ENCODE measurements at regions not wholly inside any gene's neighbourhood (a gene's known extent, or its start where the extent isn't known, plus 50 kb on each side); places are given as distances from the start of the nearest gene placed in this dataset.

GRCh38 chr20:50254466-50255079, 63.9 kb downstream of the CEBPB start:
- Histone ChIP-seq H3K27ac (no peak overlapping the region), H3K4me3 (no peak overlapping the region)

DNA sequence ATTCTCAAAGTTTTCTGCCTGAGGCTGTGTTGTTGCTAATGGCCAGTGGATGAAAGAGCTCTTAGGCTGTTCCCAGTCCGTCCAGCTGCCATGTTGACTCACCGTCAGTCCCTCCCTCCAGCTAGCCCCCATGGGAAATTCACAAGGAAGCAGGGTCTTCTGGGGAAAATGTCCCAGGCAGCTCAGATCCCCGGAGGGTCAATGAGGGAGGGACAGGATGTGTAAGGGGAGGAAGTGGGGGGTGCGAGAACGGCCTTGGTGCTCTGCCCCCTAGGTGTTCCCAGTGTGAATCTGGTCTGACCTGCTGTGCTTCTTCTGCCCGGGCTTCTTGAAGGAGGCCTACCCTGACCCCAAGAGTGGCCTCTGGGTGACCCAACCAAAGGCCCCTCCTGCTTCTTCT, 65.9 kb downstream of the CEBPB start:
- Histone ChIP-seq H3K4me3 (no peak overlapping the region), H3K27ac (no peak overlapping the region)

DNA sequence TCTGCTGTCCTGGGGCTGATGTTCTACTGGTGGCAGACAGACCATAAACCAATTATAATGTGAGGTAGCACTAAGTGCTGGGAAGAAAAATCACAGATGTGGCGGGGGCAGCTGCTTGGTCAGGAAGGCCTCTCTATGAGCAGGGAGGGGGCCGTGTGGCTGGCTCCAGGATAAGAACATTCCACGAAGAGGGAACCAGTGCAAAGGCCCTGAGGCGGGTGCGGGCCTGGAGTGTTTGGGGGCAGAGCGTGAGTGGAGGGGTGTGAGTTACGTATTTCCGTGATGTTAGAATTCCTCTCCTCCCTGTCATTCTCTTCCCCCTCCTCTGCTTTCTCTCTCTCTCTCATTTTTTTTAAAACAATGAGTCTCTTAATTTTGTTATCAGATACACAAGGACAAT, 67.2 kb downstream of the CEBPB start:
- Histone ChIP-seq H3K27ac (peak overlapping the region in 1 of 21 experiments; percentile 17), H3K4me3 (no peak overlapping the region)

DNA sequence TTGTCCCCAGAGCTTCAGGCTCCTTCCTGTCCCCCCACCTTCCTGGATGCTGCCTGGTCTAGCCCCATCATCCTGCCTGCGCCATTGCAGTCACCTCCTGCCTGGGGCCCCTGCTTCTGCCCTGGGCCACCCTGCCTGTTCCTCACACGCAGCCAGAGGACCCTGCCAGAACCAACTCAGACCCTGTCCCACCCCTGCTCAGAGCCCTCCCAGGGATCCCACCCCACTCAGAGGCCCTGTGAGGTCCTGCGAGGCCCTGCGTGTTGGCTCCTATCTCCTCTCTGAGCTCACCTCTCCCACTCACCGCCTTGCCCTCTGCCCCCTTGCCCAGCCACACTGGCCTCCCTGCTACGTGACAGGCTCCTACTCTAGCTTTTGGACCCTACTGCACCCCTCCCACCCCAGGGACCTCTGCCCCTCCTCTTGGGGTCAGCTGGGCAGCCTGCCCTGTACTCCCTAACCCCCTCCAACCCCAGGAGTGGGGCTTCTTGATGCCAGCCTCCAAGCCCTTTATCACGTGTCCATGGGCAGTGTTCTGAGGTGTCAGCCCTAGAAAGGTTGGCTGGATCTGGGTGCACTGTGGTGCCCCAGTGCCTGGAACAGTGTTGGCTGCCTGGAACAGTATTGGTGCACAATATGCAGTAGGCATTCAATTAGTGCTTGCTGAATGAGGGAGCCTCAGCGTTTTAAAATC, 68.3 kb downstream of the CEBPB start:
- Histone ChIP-seq H3K4me3 (no peak overlapping the region), H3K27ac (peak overlapping the region in 8 of 21 experiments; percentile 5 to 74 (median 62))

GRCh38 chr20:50259705-50260478, 69.3 kb downstream of the CEBPB start:
- H3K4me3 ChIP-seq, result no peak overlapping the region
- H3K27ac ChIP-seq, result peak overlapping the region in 20 of 21 experiments; percentile 5 to 78 (median 54)

GRCh38 chr20:50260479-50261221, 70.0 kb downstream of the CEBPB start:
- peak overlapping the region in 19 of 21 experiments; percentile 17 to 78 (median 58) for H3K27ac ChIP-seq
- no peak overlapping the region for H3K4me3 ChIP-seq

DNA sequence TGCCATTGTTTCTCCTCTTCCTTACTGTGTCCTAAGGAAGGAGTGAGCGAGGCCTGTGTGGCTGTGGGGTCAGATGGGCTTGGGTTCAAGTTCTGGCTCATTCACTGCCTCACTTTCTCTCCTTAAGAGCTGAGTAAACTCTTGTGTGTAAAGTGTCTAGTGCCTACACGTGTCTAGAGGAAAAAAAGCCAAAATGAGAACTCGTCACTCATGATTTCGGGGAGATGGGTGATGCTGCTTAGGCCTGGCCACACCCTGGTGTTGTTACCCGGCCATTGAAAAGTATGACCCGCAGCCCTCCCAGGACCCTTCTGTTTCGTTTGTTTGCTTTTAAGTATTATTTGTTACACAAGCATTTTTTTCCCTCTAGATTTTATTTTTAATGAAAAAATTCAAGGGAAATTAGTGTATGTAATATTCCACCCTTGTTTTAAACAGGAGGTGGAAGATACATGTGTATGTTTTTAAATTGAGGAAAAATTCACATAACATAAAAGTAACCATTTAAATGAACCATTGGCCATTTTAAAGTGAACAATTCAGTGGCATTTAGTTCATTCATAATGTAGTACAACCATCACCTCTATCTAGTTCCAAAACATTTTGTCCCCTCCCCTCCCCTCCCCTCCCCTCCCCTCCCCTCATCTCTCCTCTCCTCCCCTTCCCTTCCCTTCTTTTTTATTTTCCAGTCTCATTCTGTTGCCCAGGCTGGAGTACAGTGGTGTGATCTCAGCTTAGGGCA, 71.0 kb downstream of the CEBPB start:
- H3K27ac ChIP-seq, result peak overlapping the region in 13 of 21 experiments; percentile 17 to 78 (median 65)
- no peak overlapping the region for H3K4me3 ChIP-seq

- H3K27ac ChIP-seq, result no peak overlapping the region
Measured at GRCh38 chr20:50263831-50264230, 73.2 kb downstream of the CEBPB start.

DNA sequence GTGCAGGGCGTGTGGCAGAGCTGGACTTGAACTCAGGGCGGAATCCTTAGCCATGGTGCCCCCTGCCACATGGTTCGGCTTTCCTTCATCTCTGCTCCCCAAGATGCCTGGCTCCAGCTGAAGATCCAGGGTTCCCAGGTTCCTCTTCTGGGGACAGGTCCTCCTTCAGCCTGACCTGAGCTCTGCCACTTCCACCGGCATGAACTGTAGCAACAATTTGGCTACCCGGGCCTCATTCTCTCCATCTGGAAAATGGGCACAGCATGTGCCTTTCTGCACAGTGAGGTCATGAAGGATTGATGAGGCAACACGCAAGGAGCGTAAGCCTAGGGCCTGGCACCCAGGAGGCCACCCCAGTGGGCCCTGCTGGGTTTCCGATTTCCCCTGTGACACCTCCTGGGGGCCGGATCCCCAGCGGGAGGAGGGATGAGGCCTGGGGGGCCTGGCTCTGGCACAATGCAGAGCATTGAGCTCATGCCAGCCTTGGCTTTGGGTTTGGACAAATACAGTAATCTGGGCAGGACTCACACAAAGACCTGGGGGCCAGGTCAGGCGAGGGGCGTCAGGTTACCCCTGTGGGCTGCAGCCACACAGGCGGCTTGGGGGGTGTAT, 74.0 kb downstream of the CEBPB start:
- Histone ChIP-seq H3K4me3 (no peak overlapping the region), H3K27ac (peak overlapping the region in 3 of 21 experiments; percentile 9 to 84 (median 29))

More at GRCh38 chr20:50263831-50264230, 73.2 kb downstream of the CEBPB start:
- no peak overlapping the region for H3K4me3 ChIP-seq

- Histone ChIP-seq H3K27ac (peak overlapping the region in 10 of 21 experiments; percentile 9 to 88 (median 84)), H3K4me3 (no peak overlapping the region)
Measured at GRCh38 chr20:50265245-50265946, 74.8 kb downstream of the CEBPB start.

GRCh38 chr20:50266293-50267040, 75.8 kb downstream of the CEBPB start:
- H3K4me3 ChIP-seq, result no peak overlapping the region
- H3K27ac ChIP-seq, result peak overlapping the region in 20 of 21 experiments; percentile 66 to 88 (median 82)

DNA sequence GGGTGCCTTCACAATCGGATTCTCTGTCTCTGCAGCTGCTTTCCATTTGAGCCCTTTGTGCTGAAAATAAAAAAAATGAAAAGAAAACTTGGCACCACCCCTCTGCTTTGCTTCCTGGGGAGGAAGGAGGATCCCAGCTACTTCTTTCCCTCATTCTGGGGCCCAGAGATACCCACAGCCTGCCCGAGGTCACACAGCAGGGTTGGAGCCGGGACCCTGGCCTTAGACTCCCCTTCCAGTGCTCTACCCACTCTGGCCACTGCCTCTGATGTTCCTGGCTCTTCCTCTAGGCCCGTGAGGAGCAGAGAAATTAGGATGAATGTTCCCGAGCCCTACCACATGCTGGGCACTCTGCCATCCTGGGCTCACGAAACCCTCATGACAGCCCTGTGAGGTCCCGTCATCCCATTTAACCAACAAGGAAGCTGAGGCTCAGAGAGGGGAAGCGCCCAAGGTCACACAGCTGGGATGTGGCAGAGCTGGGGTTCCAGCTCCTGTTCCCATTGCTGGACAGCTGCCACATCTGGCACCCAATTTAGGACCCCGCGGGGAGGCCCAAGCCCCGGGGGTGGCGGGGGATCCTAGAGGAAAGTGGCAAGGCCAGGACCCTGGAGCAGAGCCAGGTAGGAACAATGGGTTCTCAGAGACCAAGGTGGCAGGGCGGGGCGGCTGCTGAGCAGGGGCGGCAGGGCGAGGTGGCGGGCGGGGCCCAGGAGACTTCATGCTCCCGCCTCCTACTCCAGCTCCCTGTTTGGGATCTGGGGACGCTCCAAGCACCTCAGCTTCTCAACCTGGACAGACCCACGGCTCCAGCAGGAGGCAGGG, 76.6 kb downstream of the CEBPB start:
- Histone ChIP-seq H3K4me3 (no peak overlapping the region), H3K27ac (peak overlapping the region in 20 of 21 experiments; percentile 66 to 88 (median 82))

- H3K27ac ChIP-seq, result peak overlapping the region in 20 of 21 experiments; percentile 66 to 88 (median 82)
Measured at GRCh38 chr20:50267866-50268219, 77.2 kb downstream of the CEBPB start.

DNA sequence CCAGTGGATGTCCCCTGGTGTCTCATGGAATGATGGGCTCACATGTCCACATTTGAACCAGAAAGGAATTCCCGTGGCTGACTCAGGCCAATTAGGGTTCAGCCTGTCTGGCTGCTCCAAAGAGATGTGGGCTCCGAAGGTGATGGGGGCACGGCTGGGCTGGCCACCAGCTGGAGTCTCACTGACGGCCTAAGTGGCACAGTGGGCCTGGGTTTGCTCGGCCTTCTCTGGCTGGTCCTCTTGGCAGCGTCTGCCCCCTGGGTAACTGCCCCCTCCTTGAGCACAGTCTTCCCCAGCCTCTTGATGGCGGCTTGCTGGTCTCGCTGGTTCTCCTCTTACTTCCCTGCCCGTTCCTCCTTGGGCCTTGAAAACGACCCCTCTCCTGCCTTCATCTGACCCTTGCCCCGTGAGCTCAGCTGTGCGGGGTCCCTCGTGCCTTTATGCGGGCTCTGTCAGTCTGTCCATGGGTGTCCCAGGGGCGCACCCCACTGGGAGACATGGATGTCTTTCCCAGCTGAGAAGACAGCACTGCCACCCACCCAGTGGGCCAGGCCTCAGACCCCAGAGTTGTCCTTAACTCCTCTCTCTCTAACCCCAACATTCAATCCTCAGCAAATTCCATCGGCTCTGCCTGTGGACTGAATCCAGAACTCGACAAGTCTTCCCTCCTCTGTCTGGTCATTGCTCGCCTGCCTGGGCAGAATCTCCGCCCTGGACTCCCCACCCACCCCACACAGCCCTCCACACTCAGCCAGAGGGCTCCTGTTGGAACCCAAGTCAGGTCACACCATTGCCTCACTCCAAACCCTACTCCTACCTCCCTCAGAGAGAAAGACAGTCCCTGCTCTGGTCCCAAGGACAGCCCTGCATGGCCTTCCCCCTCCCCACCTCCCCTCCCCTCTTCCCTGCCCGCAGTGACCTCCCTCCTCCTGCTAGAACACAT, 78.7 kb downstream of the CEBPB start:
- no peak overlapping the region for H3K4me3 ChIP-seq
- H3K27ac ChIP-seq, result peak overlapping the region in 14 of 21 experiments; percentile 5 to 88 (median 54)

More at GRCh38 chr20:50267866-50268219, 77.2 kb downstream of the CEBPB start:
- no peak overlapping the region for H3K4me3 ChIP-seq

- Histone ChIP-seq H3K4me3 (no peak overlapping the region), H3K27ac (peak overlapping the region in 12 of 21 experiments; percentile 10 to 88 (median 52))
Measured at GRCh38 chr20:50270034-50270395, 79.4 kb downstream of the CEBPB start.

All from skin epidermis (tissue), 12 donors.